HCT116 (cell line): ENCODE measurements at regions not wholly inside any gene's neighbourhood (a gene's known extent, or its start where the extent isn't known, plus 50 kb on each side); places are given as distances from the start of the nearest gene placed in this dataset.

Source experiments
- EZH2 ChIP-seq: fragments of 200-600 bp; sonication (generic); IDR thresholded peaks from 2 replicates; pipeline ENCODE4 v1.6.1; 2017; ENCODE audit warnings: antibody characterized with exemption, mixed run types
- POLR2A ChIP-seq: IDR thresholded peaks from 2 replicates; pipeline ENCODE4 v1.7.0; 2011; ENCODE audit warnings: borderline replicate concordance; ENCODE audit not compliant: insufficient read depth, insufficient read length; ENCODE audit errors: extremely low read depth
- SRF ChIP-seq: IDR thresholded peaks from 2 replicates; pipeline ENCODE4 v1.6.1; 2012; ENCODE audit warnings: low read depth
- YY1 ChIP-seq: IDR thresholded peaks from 2 replicates; pipeline ENCODE4 v1.6.1; 2011; ENCODE audit warnings: low read length, low read depth, moderate library complexity, mild to moderate bottlenecking; ENCODE audit not compliant: insufficient replicate concordance; ENCODE audit errors: extremely low read depth

DNA sequence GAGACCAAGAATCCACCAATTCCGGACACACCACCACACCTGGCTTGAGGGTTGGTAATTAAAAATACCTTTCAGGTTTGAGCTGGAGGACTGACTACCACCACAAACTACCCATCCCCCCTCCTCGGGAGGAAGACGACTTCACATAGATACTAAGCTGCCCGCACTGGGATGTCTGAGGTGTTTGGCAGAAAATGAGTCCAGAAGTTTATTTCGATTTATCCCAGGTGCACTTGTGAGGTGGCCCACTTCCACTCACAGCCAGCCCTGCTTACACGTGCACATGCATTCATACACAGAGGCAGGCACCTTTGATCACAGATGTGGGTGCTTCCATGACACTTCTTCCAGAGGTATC lies 187.1 kb downstream of the ID4 start:
- TF ChIP-seq YY1 (no peak), POLR2A (no peak), SRF (no peak), EZH2 (no peak)
